GM23338 (cell line): ENCODE measurements at regions not wholly inside any gene's neighbourhood (a gene's known extent, or its start where the extent isn't known, plus 50 kb on each side); places are given as distances from the start of the nearest gene placed in this dataset.

ENCODE experiments used
- ATAC-seq: fragments of 200-7000 bp; cut with Tn5 transposase; 3 replicates; pipeline ENCODE4 v1.9.1; 2020
- DNase-seq: peaks from one replicate; pipeline ENCODE4 v3.0.0-alpha.2; 2015; ENCODE audit warnings: low spot score
- H2AFZ ChIP-seq: fragments of 200-600 bp; sonication (generic); 2 replicates; pipeline ENCODE4 v1.8.0; 2016; ENCODE audit warnings: antibody characterized with exemption, mild to moderate bottlenecking, moderate library complexity
- H3F3A ChIP-seq: fragments of 200-600 bp; sonication (generic); replicated peaks from 2 replicates; pipeline ENCODE4 v1.8.0; 2017; ENCODE audit warnings: antibody characterized with exemption, mixed run types, low read depth
- H3K27ac ChIP-seq: fragments of 200-600 bp; sonication (generic); 2 replicates; pipeline ENCODE4 v1.6.1; 2016; ENCODE audit warnings: low read depth
- H3K27me3 ChIP-seq: fragments of 200-600 bp; sonication (generic); 2 replicates; pipeline ENCODE4 v1.8.0; 2016; ENCODE audit warnings: mild to moderate bottlenecking, mixed run types, moderate library complexity; ENCODE audit not compliant: insufficient read depth
- H3K36me3 ChIP-seq: fragments of 200-600 bp; sonication (generic); 2 replicates; pipeline ENCODE4 v1.8.0; 2016; ENCODE audit warnings: mild to moderate bottlenecking; ENCODE audit not compliant: insufficient read depth
- H3K4me1 ChIP-seq: fragments of 200-600 bp; sonication (generic); 2 replicates; pipeline ENCODE4 v1.8.0; 2016; ENCODE audit warnings: mild to moderate bottlenecking, moderate library complexity; ENCODE audit not compliant: insufficient read depth
- H3K4me2 ChIP-seq: fragments of 200-600 bp; sonication (generic); 2 replicates; pipeline ENCODE4 v1.7.1; 2017; ENCODE audit warnings: mixed run types
- H3K4me3 ChIP-seq: fragments of 200-600 bp; sonication (generic); 2 replicates; pipeline ENCODE4 v1.6.1; 2016; ENCODE audit warnings: mixed run types
- H3K79me2 ChIP-seq: fragments of 200-600 bp; sonication (generic); replicated peaks from 2 replicates; pipeline ENCODE4 v1.8.0; 2017; ENCODE audit warnings: mild to moderate bottlenecking; ENCODE audit not compliant: insufficient read depth
- H3K9me2 ChIP-seq: fragments of 200-600 bp; sonication (generic); 2 replicates; pipeline ENCODE4 v1.8.0; 2017; ENCODE audit not compliant: insufficient read depth
- H4K20me1 ChIP-seq: fragments of 200-600 bp; sonication (generic); replicated peaks from 2 replicates; pipeline ENCODE4 v1.8.0; 2017; ENCODE audit warnings: mild to moderate bottlenecking; ENCODE audit not compliant: insufficient read depth
- H3K27ac Mint-ChIP-seq: 2 replicates; pipeline ENCODE4 v1.8.0; 2020; ENCODE audit warnings: inconsistent platforms, mild to moderate bottlenecking, moderate library complexity, mixed read lengths
- H3K27me3 Mint-ChIP-seq: 3 replicates; pipeline ENCODE4 v1.8.0; 2022; ENCODE audit warnings: low read depth, mild to moderate bottlenecking, moderate library complexity, mixed read lengths, inconsistent platforms; ENCODE audit not compliant: insufficient read depth, poor library complexity
- H3K36me3 Mint-ChIP-seq: 3 replicates; pipeline ENCODE4 v1.8.0; 2021; ENCODE audit warnings: low read depth, mild to moderate bottlenecking, inconsistent platforms, moderate library complexity, mixed read lengths
- H3K4me1 Mint-ChIP-seq: 3 replicates; pipeline ENCODE4 v1.8.0; 2020; ENCODE audit warnings: mild to moderate bottlenecking, inconsistent platforms, mixed read lengths
- H3K4me3 Mint-ChIP-seq: 3 replicates; pipeline ENCODE4 v1.8.0; 2021; ENCODE audit warnings: moderate library complexity, mild to moderate bottlenecking, inconsistent platforms, mixed read lengths
- H3K9me3 Mint-ChIP-seq: 3 replicates; pipeline ENCODE4 v1.8.0; 2020; ENCODE audit warnings: moderate library complexity, mild to moderate bottlenecking, inconsistent platforms, mixed read lengths
- CREB1 ChIP-seq: fragments of 250-450 bp; sonication (Bioruptor Pico); IDR thresholded peaks from 2 replicates; pipeline ENCODE4 v1.5.0; 2020; ENCODE audit warnings: low read depth, mild to moderate bottlenecking, moderate library complexity
- CTCF ChIP-seq, 2 experiments: fragments of 200-600 bp in 1 of 2; sonication (generic) in 1 of 2; conservative IDR thresholded peaks; 2 replicates each; pipeline versions ENCODE4 v1.5.1 to v1.6.1; 2016 to 2017; ENCODE audit warnings: antibody characterized with exemption in 2 of 2, low read depth in 2 of 2, mild to moderate bottlenecking in 2 of 2, moderate library complexity in 1 of 2
- ETS1 ChIP-seq: IDR thresholded peaks from 2 replicates; pipeline ENCODE4 v1.6.1; 2016; ENCODE audit warnings: antibody characterized with exemption
- EZH2 ChIP-seq: fragments of 200-600 bp; sonication (generic); IDR thresholded peaks from one replicate; pipeline ENCODE4 v1.8.0; 2017; ENCODE audit warnings: antibody characterized with exemption, mild to moderate bottlenecking, low read depth; ENCODE audit not compliant: unreplicated experiment
- EZH2phosphoT487 ChIP-seq: fragments of 200-600 bp; sonication (generic); IDR thresholded peaks from one replicate; pipeline ENCODE4 v1.8.1; 2018; ENCODE audit warnings: antibody characterized with exemption; ENCODE audit not compliant: unreplicated experiment
- JUNB ChIP-seq: IDR thresholded peaks from one replicate; pipeline ENCODE4 v1.6.1; 2016; ENCODE audit warnings: antibody characterized with exemption; ENCODE audit not compliant: unreplicated experiment
- POLR2AphosphoS5 ChIP-seq: IDR thresholded peaks from 2 replicates; pipeline ENCODE4 v1.6.1; 2016; ENCODE audit warnings: antibody characterized with exemption, low read depth
- REST ChIP-seq: IDR thresholded peaks from one replicate; pipeline ENCODE4 v1.6.1; 2018; ENCODE audit warnings: antibody characterized with exemption; ENCODE audit not compliant: unreplicated experiment
- ZNF331 ChIP-seq: fragments of 250-450 bp; sonication (Bioruptor Pico); IDR thresholded peaks from 2 replicates; pipeline ENCODE4 v1.5.0; 2020; ENCODE audit warnings: low read depth, mild to moderate bottlenecking, moderate library complexity
- ZNF462 ChIP-seq: fragments of 250-450 bp; sonication (Bioruptor Pico); IDR thresholded peaks from 2 replicates; pipeline ENCODE4 v1.5.0; 2020; ENCODE audit warnings: mild to moderate bottlenecking, moderate library complexity

GRCh38 chr16:64499211-64499610 is 622.7 kb downstream of the CDH11 start:
- H3K9me2 ChIP-seq: 0 out of 2 replicates have a peak, but pooled peaks cover under 1% of the 10 kb centered on the region
- no peak overlapping the region for H2AFZ ChIP-seq
- no peaks in the 10 kb centered on the region for H3K9me3 Mint-ChIP-seq
- no peak for TF ChIP-seq CTCF (conservative IDR thresholded peaks at IDR 0.05; ENCODE audit: low read depth in 2 of 2)
- TF ChIP-seq POLR2AphosphoS5: no peak
- TF ChIP-seq ETS1: no peak
- TF ChIP-seq CREB1 (CRISPR knock-in tag): no peak
- TF ChIP-seq EZH2: no peak
- no peak for TF ChIP-seq ZNF331
- no peak for TF ChIP-seq JUNB
- TF ChIP-seq EZH2phosphoT487: no peak
- no peak for TF ChIP-seq ZNF462 (CRISPR knock-in tag)
- TF ChIP-seq REST: no peak
- H3K4me3 Mint-ChIP-seq: no peak overlapping the region
- H3K4me2 ChIP-seq: no peak overlapping the region
- no peaks in the 10 kb centered on the region for H3K4me1 Mint-ChIP-seq
- H3K4me1 ChIP-seq: no peaks in the 10 kb centered on the region
- H3K27ac Mint-ChIP-seq: no peak overlapping the region
- no peaks in the 10 kb centered on the region for H3F3A ChIP-seq
- ATAC-seq (no peak), DNase-seq (no peak)
- H3K27me3 ChIP-seq: no peaks in the 10 kb centered on the region
- no peak overlapping the region for H3K27ac ChIP-seq
- no peaks in the 10 kb centered on the region for H3K27me3 Mint-ChIP-seq
- no peaks in the 10 kb centered on the region for H3K79me2 ChIP-seq
- no peaks in the 10 kb centered on the region for H3K36me3 ChIP-seq
- no peaks in the 10 kb centered on the region for H4K20me1 ChIP-seq
- H3K4me3 ChIP-seq: no peak overlapping the region
- no peaks in the 10 kb centered on the region for H3K36me3 Mint-ChIP-seq
